T47D (cell line): ENCODE measurements at regions not wholly inside any gene's neighbourhood (a gene's known extent, or its start where the extent isn't known, plus 50 kb on each side); places are given as distances from the start of the nearest gene placed in this dataset.
A peak's percentile ranks its signal among the peaks of the same experiment; 100 is the strongest.

Experiments
- DNase-seq, 2 experiments: peaks; one replicate each; pipeline versions ENCODE4 v3.0.0 to v3.0.0-alpha.2; 2011 to 2012; ENCODE audit warnings: low read depth in 1 of 2, low spot score in 1 of 2
- JUND ChIP-seq: IDR thresholded peaks from 2 replicates; pipeline ENCODE4 v1.6.1; 2012; ENCODE audit warnings: low read depth
- in situ Hi-C: cut with HindIII; loops from 2 replicates; pipeline ENCODE4 v1.10.0; 2016; ENCODE audit warnings: low sequenced_read_pairs, low pct_unique_long_range_greater_than_20kb

GRCh38 chr13:112244495-112245177 is 131.5 kb upstream of the SPACA7 start:
- TF ChIP-seq JUND: no peak
- DNase-seq: no peak
- in situ Hi-C loops: no loop called here

- no peak for TF ChIP-seq JUND
- DNase-seq: no peak
- in situ Hi-C loops: no loop called here
These were observed 130.9 kb upstream of the SPACA7 start for GRCh38 chr13:112245179-112245724.

GRCh38 chr13:112245989-112246388 is 130.2 kb upstream of the SPACA7 start:
- no peak for TF ChIP-seq JUND
- DNase-seq: no peak
- in situ Hi-C loops: no loop called here

DNA sequence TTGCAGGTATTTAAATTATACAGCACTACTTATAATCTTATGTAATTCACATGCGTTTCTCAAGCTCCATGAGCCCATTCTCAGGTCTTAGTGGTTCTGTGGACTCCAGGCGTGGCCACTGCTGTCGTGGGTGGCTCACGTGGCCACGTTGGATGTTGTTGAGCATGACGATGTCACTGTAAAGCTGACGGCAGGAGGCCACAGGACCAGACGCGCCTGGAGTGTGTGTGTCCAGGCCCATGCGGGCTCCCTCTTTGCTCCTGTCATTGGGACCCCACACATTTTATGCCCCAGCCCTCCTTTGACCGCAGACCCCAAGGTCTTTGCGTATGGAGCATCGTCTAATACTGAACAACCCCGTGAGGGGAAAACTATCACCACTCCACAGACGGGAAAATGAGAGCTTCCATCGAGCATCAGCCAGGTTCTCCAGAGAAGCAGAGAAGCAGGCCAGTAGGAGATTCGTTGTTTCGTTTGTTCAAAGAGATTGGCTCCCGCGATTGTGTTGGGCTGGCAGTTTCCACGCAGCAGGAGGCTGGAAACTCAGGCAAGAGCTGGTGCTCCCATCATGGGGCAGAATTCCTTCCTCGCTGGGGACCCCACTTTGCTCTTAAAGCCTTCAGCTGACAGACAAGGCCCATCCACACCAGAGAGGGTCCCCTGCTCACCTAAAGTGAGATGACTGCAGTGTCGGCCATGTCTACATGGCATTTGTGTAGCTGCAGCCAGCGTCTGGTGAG is 129.3 kb upstream of the SPACA7 start:
- no peak for DNase-seq
- in situ Hi-C loops: no loop called here
- TF ChIP-seq JUND: no peak

- no peak for DNase-seq
- in situ Hi-C loops: no loop called here
- no peak for TF ChIP-seq JUND
These were observed 128.4 kb upstream of the SPACA7 start for GRCh38 chr13:112247471-112248405.

GRCh38 chr13:112248406-112248760 is 127.8 kb upstream of the SPACA7 start:
- in situ Hi-C loops: no loop called here
- DNase-seq: no peak
- no peak for TF ChIP-seq JUND

- no peak for TF ChIP-seq JUND
- in situ Hi-C loops: no loop called here
- DNase-seq: no peak
These were observed 127.1 kb upstream of the SPACA7 start for GRCh38 chr13:112248862-112249592.

DNA sequence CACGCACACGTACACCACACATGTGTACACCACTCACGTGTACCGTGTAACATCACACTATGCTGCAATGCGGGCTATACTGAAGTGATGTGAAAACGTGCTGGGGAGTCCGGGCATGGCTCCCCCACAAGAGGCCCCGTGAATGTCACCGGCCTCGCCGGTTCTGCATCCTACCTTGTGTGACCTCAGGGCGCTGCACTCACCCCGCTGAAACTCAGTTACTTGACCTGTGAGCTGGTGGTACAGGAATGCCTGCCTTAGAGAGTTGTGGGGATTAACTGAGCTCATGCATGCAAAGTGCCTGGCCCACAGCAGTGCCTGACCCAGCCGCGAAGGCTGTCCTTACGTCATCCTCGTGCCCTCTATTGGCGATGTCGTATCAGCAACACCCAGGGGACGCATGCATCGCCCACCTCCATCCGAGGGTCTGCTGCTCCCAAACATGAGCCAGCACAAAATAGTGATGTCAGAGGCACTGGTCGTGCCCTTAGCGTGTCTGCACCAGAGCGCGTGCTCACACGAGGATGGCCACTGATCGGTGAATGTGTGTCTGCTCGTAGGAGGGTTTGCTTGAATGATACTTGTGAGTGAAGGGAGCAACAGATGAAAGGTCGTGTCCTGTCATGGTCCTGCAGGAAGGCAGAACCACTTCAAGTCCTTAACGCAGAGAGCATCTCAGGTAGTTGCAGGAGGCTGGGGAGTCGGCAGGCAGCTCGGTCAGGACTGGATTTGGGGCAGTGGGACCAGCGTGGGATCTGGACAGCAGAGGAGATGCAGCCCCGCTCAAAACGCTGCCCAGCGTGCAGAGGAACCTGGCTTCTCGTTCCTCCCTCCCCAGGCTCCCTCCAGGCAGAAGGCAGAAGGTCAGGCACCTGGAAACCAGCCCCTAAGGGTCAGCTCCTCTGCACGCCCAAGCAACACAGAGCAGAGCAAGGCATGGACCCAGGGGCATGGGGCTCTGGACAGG is 126.2 kb upstream of the SPACA7 start:
- in situ Hi-C loops: no loop called here
- no peak for TF ChIP-seq JUND

DNA sequence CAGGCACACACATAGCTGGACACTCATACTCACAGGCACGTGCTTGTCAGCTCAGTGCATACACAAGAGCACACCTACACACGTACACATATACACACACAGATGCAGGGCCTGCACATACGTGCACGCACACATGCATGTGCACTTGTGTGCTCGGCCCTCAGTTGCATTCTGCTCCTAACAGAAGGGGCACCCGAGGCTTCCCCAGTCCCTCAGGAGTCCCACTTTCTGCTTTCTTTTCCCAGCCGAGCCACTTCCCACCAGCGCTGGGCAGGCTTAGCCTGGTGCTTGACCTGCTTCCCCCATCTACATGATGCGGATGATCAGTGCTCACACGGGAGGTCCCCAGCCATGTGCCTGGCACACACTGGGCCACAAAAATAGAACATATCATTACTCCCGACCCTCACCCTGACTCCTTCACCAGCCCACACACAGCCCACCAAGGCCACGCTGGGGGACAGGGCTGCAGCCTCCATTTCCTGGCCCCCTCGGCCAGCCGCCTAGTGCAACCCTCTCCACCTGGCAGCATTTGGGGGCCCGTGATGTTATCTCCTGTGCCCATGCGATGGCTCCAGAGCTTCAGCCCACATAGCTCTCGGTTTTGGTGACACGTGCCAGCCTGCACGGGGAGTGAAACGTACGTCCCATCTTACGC is 125.2 kb upstream of the SPACA7 start:
- no peak for TF ChIP-seq JUND
- in situ Hi-C loops: no loop called here

More for the DNA sequence above, 126.2 kb upstream of the SPACA7 start:
- no peak for DNase-seq

DNA sequence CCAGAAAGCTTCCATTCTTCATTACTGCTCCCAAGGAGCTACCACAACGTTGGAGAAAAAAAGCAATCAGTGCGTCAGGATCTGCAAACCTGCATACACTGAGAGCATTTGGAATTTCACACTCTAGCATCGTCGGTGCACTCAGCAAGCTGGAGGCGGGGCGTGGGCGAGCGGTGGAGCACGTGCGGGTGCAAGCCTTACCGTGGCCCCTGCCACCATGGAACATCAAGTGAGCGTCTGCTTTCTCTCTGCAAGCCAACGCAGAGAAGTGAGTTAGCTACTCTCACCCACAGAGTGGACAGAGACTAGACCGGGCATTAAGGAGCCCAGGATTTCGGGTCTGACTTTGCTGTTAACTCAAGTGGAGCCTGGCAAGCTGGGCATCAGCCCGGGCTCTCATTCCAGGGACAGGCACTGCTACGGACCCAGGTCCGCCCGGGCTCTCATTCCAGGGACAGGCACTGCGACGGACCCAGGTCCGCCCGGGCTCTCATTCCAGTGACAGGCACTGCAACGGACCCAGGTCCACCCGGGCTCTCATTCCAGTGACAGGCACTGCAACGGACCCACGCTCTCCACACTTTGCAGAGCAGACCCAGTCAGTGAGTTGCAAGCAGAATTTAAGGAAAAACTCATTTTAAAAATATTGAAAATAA is 124.1 kb upstream of the SPACA7 start:
- DNase-seq: peak in 1 of 2 experiments; percentile 10
- TF ChIP-seq JUND: no peak
- in situ Hi-C loops: no loop called here

More for the DNA sequence above, 125.2 kb upstream of the SPACA7 start:
- no peak for DNase-seq
